ENCODE measurements at regions not wholly inside any gene's neighbourhood (a gene's known extent, or its start where the extent isn't known, plus 50 kb on each side); places are given as distances from the start of the nearest gene placed in this dataset.
A peak's percentile ranks its signal among the peaks of the same experiment; 100 is the strongest.

DNA sequence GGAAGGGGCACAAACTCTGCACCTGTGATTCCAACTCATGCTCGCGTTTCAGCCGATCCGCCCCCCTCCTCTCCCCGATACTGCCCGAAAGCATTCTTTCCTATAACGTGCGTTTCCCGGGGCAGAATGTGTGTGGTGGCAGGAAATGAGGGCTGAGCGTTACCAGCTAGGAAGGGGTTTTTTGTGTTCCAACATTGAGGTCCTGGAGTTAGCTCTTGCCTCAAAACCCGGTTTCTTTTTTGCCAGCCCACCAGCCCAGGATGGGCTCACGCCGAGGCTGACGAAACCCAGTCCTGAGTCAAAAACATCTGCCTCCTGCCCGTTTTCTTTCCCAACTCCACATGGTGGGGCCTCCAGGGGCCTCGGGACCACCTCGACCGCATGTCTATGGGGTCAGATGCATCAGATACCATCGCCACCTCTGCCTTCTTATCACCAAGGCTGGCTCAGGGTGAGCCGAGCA, 113.7 kb upstream of the COPS8 start:
- no peak overlapping the region for H3K27ac ChIP-seq
- DNase-seq (ENCODE audit: low read depth, low spot score): no peak

DNA sequence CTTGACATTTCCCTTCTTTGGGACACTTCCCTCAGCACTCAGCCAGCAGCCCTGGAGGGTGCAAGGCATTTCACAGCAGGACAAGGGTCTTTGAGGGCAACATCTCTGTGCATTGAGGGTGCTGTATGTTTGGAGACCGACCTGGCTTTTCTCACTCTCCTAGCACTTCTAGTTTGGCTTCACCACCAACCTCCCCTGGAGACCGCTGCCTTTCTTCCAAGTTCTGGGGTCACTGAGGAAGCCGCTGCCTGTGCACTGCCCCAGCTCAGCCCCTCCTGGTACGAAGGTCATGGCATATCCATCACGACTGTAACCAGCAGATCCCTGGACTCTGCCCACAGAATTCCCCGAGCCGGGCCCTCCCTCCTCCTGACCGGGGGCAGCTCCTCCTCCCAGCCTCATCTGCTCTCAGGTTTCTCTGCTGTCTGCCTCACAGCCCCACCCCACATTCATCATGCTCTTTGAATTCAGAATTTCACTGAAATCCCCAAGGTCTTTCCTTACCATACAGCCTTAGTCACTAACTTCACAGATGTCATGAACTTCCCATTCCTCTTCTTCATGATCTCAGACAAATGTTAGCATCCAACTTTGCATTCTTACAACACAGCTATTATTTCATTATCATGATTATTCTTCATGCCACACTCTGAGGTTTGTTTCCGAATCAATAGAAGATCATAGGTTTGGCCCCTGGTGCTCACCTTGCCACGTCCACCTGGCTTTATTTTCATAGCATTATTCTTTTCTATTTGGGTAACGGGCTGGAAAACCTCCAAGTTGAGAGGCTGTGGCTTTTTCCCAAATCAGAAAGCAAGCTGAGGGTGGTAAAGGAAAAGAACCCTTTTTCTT, 113.0 kb upstream of the COPS8 start:
- H3K27ac ChIP-seq: peak overlapping the region; percentile 33
- peak; percentile 78 for DNase-seq (ENCODE audit: low read depth, low spot score)

GRCh38 chr2:236973343-236973980, 112.2 kb upstream of the COPS8 start:
- peak overlapping the region; percentile 33 for H3K27ac ChIP-seq
- no peak for DNase-seq (ENCODE audit: low read depth, low spot score)

GRCh38 chr2:236974148-236974547, 111.5 kb upstream of the COPS8 start:
- no peak overlapping the region for H3K27ac ChIP-seq
- no peak for DNase-seq (ENCODE audit: low read depth, low spot score)

GRCh38 chr2:236974752-236975151, 110.9 kb upstream of the COPS8 start:
- no peak for DNase-seq (ENCODE audit: low read depth, low spot score)
- H3K27ac ChIP-seq: no peak overlapping the region

GRCh38 chr2:236975766-236976165, 109.9 kb upstream of the COPS8 start:
- no peak for DNase-seq (ENCODE audit: low read depth, low spot score)
- H3K27ac ChIP-seq: no peak overlapping the region

- H3K27ac ChIP-seq: no peak overlapping the region
- no peak for DNase-seq (ENCODE audit: low read depth, low spot score)
These were observed 109.2 kb upstream of the COPS8 start for GRCh38 chr2:236976266-236977062.

- H3K27ac ChIP-seq: no peak overlapping the region
- no peak for DNase-seq (ENCODE audit: low read depth, low spot score)
These were observed 108.4 kb upstream of the COPS8 start for GRCh38 chr2:236977063-236977851.

GRCh38 chr2:236977852-236978398, 107.8 kb upstream of the COPS8 start:
- no peak for DNase-seq (ENCODE audit: low read depth, low spot score)

DNA sequence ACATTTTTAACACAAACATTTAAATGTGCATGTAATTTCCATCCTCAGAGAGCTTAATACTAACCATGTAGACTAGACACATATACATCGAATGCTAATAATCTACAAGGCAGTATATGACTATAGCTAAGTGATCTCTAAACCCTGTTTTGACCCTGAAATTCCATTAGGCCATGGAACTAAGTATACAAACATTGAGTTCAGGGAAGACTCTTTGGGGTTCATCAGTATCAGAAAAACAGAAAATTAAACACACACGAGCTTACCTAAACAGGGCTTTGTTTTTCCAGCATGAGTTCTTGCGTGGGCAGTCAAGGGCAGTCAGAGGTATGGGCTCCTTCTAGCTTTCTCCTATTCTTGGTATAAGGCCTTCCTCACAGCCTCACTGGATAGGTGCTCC, 106.0 kb upstream of the COPS8 start:
- H3K27ac ChIP-seq: no peak overlapping the region
- no peak for DNase-seq (ENCODE audit: low read depth, low spot score)

More at GRCh38 chr2:236977852-236978398, 107.8 kb upstream of the COPS8 start:
- H3K27ac ChIP-seq: no peak overlapping the region

DNA sequence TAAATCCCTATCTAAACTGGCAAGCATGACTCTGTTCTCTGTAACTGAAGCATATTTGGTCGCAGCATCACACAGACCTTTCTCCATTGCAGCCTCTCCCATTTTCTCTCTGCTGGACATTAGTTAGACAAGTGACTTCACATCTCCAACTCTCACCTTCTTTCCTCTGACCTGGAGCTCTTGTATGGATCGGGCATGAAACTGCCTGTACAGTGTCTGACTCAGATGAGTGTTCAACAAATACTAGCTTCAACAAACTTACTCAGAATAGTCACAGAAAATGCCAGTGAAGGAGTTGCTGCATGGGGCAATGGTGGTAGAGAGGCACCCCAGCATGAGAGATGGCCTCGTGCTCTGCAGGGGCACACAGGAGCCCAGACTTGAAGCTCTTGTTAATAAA, 104.7 kb upstream of the COPS8 start:
- no peak for DNase-seq (ENCODE audit: low read depth, low spot score)

DNA sequence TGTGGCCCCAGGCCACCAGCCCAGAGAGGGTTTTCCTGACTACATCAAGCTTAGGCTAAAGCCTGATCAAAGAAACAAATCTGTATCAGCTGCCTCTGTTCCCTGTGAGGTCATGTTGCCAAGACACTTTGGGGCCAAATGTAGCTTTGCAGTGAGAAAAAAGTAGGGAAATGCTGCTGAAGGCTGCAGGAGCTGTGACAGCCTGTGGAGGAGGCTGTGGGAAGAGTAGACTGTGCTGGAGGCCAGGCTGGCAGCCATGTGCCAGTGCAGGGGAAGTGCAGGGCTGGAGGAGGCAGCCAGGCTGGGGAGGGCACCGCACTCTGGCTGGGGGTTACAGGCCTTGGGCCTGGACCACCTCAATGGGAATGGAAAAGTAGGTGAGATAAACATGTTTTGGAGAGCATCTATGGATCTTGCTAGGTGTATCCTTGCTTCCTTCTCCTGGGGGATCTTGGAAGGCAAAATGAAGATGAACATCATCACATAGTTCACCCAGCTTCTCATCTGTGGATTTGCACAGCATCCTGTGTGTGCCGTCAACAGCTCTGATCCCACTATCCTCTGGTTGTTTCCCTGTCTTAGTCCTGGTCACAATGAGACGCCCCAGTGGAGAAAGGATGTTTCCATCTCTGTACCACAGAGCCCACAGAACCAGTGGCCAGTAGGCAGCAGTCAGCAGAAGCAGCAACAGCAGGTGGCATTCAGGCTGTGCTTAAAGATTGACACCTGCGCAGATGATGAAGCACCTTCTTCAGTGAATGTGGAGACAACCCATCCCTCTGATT, 103.8 kb upstream of the COPS8 start:
- DNase-seq (ENCODE audit: low read depth, low spot score): no peak
- no peak overlapping the region for H3K27ac ChIP-seq

More for the DNA sequence above, 104.7 kb upstream of the COPS8 start:
- H3K27ac ChIP-seq: no peak overlapping the region

DNA sequence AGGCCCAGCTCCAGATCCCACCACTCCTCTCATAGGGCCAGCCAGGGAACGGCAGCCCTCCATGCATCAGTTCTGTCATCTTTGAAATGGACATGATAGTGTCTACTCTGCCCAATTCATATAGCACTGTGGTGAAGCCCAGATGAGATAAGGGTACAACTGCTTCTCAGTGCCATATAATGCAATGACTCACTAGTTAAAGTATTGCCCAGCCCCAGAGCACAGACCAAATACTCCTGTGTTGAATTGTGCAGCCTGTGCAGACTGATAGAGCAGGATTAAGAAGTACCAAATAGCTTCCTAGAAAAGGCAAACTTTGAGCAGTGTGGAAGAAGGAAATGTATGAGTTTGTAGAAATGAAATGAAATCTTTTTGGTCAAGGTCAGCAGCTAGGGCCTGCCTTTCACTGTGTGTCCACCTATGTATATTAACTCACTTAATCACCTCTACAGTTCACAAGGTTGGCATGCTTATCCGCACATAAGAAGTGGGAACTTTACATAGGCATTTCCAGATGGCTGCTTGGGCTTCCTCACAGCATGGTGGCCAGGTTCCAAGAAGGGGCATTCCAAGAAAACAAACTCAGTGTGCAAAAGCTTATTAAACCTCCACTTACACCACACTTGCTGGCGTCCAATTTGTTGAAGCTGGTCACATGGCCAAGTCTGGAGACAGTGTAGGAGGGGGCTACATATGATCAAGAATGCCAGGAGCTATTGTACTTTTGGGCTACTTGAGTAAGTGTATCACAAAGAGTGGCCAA, 102.8 kb upstream of the COPS8 start:
- DNase-seq (ENCODE audit: low read depth, low spot score): no peak
- no peak overlapping the region for H3K27ac ChIP-seq

GRCh38 chr2:236984046-236984445, 101.6 kb upstream of the COPS8 start:
- no peak overlapping the region for H3K27ac ChIP-seq
- DNase-seq (ENCODE audit: low read depth, low spot score): no peak

GRCh38 chr2:236985761-236986339, 99.8 kb upstream of the COPS8 start:
- no peak overlapping the region for H3K27ac ChIP-seq
- no peak for DNase-seq (ENCODE audit: low read depth, low spot score)

DNA sequence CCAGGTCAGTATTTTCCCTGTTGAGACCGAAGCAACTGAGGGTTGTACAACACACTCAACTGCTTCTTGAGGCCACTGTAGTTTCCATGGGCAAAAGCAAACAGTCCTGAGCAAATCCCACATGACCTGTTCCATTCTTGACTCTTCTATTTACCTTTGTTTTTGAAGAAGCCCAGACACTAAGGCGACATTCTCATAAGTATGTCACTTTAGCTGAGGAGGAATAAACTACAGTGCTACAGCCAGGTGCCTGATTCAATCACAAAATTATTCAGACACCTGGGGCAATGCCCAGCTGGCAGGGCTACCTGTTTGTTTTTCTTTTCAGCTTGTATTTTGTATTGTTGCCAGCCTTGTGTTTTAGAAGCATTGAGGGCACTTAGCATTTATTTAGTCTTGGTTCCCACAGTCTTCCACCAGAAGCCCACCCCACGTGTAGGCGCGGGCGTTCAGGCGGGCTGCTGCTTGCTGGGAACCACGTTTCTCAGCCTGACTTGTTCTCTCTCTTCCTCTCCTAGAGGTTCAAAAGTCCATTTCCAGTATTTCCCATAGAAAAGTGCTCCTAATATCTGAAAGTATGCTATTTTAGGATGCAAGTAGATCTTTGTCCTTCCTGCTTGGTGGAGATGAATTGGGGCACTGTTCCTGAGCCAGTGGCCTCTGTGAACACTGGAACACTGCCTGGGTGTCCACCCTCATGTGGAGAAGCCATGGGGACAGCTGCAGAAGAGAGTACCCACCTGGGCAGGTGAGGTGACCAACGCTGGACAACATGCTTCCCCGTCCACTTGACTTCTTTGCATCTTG, 99.0 kb upstream of the COPS8 start:
- no peak for DNase-seq (ENCODE audit: low read depth, low spot score)
- no peak overlapping the region for H3K27ac ChIP-seq

DNA sequence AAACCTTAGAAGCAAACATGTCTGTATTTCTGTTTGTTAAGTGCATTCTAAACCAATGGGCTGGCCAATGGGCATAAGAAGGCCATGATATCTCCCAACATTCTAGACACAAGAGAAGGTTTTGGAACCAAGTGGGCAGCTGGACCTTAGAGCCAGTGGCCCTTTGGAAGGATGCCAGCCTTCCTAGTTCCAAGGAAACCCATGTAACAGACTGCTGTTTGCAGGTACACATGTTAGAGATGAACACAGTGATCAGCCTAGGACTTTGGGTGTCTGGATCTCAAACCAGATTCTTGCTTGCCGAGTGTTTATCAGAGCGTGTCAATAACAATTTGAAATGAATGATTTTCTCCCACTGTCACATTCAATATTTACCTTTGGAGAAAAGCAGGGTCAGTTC, 97.5 kb upstream of the COPS8 start:
- DNase-seq (ENCODE audit: low read depth, low spot score): no peak
- no peak overlapping the region for H3K27ac ChIP-seq

Data from epithelial cell of prostate (primary cell).